Mesothelial cell of epicardium (in vitro differentiated cells): ENCODE measurements at regions not wholly inside any gene's neighbourhood (a gene's known extent, or its start where the extent isn't known, plus 50 kb on each side); places are given as distances from the start of the nearest gene placed in this dataset.

ENCODE experiments used
- DNase-seq, 2 experiments: peaks; one replicate each; pipeline ENCODE4 v3.0.0; 2021; ENCODE audit warnings: low spot score in 2 of 2; ENCODE audit not compliant: unreplicated experiment in 2 of 2
- H3K27ac Mint-ChIP-seq: 2 replicates; pipeline ENCODE4 v1.8.0; 2021; ENCODE audit warnings: mixed read lengths
- H3K27me3 Mint-ChIP-seq: 2 replicates; pipeline ENCODE4 v1.8.0; 2021; ENCODE audit warnings: low read depth, mixed read lengths
- H3K36me3 Mint-ChIP-seq: 2 replicates; pipeline ENCODE4 v1.8.0; 2021; ENCODE audit warnings: mixed read lengths
- H3K4me1 Mint-ChIP-seq: 2 replicates; pipeline ENCODE4 v1.8.0; 2021; ENCODE audit warnings: mixed read lengths
- H3K4me3 Mint-ChIP-seq: 2 replicates; pipeline ENCODE4 v1.8.0; 2021; ENCODE audit warnings: mild to moderate bottlenecking, moderate library complexity, mixed read lengths
- H3K9me3 Mint-ChIP-seq: 2 replicates; pipeline ENCODE4 v1.8.0; 2021; ENCODE audit warnings: mixed read lengths
- TF ChIP-seq, protein P1 (sequence below): fragments of 200-600 bp; sonication (generic); IDR thresholded peaks from one replicate; pipeline ENCODE4 v1.5.0; 2021; ENCODE audit warnings: antibody characterized with exemption; ENCODE audit not compliant: unreplicated experiment

DNA sequence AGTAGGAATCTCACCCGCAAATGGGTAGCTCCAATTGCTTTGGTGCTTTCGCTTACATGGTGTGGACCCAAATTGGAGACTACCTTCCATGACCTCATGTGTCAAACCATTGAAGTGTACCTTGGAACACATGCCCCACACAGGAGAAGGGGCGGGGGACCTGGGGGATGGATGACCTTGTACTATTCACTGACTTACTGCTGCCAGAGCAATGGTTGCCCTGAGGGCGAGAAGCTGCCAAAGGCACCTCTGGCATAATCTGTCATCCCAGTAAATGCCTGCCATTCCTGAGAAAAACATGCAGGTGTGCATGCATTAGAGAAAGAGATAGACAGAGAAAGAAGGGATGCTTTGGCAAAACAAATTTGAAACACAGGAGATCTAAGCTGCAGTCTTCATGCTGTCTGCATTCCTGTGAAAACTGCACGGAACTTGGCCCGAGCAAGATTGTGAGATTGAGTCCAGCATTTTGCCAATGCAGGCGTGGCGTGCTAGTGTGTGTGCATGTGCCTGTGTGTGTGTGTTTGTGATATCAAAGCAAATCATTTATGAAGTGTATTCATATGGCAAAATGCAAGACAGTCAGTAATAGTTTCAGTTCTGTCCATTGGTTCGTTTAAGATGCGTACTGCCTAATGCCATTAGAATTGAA is 219.5 kb upstream of the MDFIC2 start:
- TF ChIP-seq, protein P1, sequence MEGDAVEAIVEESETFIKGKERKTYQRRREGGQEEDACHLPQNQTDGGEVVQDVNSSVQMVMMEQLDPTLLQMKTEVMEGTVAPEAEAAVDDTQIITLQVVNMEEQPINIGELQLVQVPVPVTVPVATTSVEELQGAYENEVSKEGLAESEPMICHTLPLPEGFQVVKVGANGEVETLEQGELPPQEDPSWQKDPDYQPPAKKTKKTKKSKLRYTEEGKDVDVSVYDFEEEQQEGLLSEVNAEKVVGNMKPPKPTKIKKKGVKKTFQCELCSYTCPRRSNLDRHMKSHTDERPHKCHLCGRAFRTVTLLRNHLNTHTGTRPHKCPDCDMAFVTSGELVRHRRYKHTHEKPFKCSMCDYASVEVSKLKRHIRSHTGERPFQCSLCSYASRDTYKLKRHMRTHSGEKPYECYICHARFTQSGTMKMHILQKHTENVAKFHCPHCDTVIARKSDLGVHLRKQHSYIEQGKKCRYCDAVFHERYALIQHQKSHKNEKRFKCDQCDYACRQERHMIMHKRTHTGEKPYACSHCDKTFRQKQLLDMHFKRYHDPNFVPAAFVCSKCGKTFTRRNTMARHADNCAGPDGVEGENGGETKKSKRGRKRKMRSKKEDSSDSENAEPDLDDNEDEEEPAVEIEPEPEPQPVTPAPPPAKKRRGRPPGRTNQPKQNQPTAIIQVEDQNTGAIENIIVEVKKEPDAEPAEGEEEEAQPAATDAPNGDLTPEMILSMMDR = no peak
- no peaks in the 10 kb centered on the region for H3K9me3 Mint-ChIP-seq
- no peak overlapping the region for H3K4me3 Mint-ChIP-seq
- peaks cover 23% of the 10 kb centered on the region for H3K4me1 Mint-ChIP-seq
- H3K27ac Mint-ChIP-seq = no peak overlapping the region
- H3K36me3 Mint-ChIP-seq = no peaks in the 10 kb centered on the region
- no peaks in the 10 kb centered on the region for H3K27me3 Mint-ChIP-seq
- peak in 1 of 2 experiments; percentile 40 for DNase-seq

DNA sequence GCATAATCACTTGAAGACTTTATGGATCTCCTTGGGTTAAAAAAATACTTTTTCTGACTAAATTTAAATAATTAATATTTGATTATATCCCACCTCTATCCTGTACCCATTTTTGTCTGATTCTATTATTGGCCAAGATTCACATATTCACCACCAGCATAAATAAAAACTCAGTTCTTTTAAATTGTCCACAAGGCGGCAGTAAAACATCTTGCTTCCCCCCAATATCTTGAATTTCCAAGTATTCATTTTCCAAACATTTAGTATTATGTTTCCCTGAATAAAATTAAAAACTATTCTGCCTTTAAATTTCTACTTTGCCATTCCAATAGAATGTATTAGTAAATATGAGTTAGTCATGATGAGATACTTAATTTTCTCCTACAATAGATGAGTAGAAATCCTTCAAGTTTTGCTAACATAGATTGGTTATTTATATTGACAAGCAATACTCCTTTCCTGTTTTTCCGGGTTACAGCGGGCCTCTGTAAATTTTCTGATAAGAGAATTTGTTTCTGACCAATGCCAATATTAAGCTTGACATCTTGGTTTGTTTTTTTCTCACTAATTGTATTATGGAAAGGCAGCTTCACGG is 218.7 kb upstream of the MDFIC2 start:
- DNase-seq = no peak
- TF ChIP-seq, protein P1 = peak; percentile 73
- Mint-ChIP-seq H3K9me3 (no peaks in the 10 kb centered on the region), H3K27ac (no peak overlapping the region), H3K36me3 (no peaks in the 10 kb centered on the region), H3K4me1 (peaks cover 30% of the 10 kb centered on the region), H3K27me3 (no peaks in the 10 kb centered on the region), H3K4me3 (no peak overlapping the region)

DNA sequence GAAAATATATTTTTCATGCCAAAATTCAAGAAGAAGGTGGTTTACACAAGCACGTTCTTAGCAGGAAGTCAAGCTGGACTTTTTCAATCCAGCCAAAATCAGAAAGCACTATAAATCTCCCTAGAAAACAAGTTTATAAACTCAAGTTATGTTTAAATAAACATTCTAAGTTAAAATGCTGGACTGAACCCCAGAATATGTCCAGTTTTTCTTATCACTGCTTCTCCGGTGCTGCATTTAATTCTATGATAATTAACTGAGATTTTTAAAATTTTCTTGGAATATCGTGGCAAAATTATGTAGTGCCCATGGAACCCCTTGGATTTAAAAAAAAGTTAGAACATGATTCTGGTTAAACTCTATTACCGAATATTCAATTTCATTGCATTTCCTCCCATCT is 218.2 kb upstream of the MDFIC2 start:
- Mint-ChIP-seq H3K4me3 (no peak overlapping the region), H3K4me1 (peaks cover 30% of the 10 kb centered on the region), H3K36me3 (no peaks in the 10 kb centered on the region), H3K27me3 (no peaks in the 10 kb centered on the region), H3K27ac (no peak overlapping the region), H3K9me3 (no peaks in the 10 kb centered on the region)
- DNase-seq = no peak
- TF ChIP-seq, protein P1 = no peak

DNA sequence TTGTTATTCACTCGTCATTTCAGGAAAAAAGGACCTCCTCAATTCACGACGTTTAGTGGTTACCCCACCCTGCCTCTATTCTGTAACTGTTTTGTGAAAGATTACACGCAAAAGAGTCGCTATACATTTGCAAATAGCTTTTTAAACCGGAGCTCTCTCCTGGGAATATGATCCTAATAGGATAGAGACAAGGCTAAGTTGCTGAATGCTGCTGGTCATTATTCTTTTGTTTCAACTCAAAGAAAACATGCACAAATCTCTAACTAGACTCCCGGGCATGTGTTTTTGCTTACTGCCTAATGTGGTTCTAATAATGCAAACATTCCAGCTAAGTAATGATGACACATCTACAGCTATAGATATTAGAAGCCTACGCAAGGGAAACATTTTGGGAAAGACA is 214.6 kb upstream of the MDFIC2 start:
- H3K9me3 Mint-ChIP-seq = no peaks in the 10 kb centered on the region
- peak overlapping the region; percentile 57 for H3K27ac Mint-ChIP-seq
- H3K4me3 Mint-ChIP-seq = no peak overlapping the region
- H3K36me3 Mint-ChIP-seq = no peaks in the 10 kb centered on the region
- no peaks in the 10 kb centered on the region for H3K27me3 Mint-ChIP-seq
- DNase-seq = no peak
- TF ChIP-seq, protein P1 = no peak
- peaks cover 25% of the 10 kb centered on the region for H3K4me1 Mint-ChIP-seq

DNA sequence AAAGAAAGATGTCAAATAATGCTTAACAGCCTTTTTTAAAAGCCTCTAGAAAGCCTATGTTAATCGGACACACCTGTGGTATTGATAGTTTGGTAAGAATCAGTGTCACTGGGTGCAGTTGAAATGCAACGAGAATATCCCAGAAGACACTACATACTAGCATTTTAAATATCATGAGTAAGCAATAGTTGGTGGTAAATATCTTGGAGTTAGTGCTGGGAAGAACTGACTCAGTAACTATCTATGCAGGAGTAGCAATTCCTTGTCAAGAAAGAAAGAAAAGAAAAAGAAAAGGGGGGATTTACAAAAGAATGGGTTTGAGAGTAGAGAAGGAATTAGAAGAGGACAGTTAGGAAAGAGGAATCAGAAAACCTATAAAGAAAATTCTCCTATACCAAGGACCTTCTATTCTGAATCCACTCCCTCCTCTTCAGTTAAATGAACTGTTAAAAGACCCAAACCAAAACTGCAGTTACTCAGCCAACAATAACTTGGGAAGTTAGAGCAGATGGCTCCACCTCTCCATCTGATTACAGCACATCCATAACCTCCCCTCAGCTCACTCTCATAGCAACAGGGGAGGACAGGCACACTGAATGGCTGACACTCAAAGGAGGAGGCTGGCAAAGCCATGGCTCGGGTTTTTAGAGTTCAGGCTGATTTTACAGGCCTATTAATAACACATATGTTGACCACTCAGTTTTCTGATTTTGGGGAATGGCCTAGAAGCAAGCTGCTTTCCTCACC is 207.6 kb upstream of the MDFIC2 start:
- H3K4me1 Mint-ChIP-seq = peaks cover 30% of the 10 kb centered on the region
- peaks cover 4% of the 10 kb centered on the region for H3K9me3 Mint-ChIP-seq
- DNase-seq = no peak
- H3K27me3 Mint-ChIP-seq = no peaks in the 10 kb centered on the region
- no peak overlapping the region for H3K4me3 Mint-ChIP-seq
- no peak overlapping the region for H3K27ac Mint-ChIP-seq
- H3K36me3 Mint-ChIP-seq = no peaks in the 10 kb centered on the region
- TF ChIP-seq, protein P1 = no peak
